ENCODE measurements at regions not wholly inside any gene's neighbourhood (a gene's known extent, or its start where the extent isn't known, plus 50 kb on each side); places are given as distances from the start of the nearest gene placed in this dataset.

- TF ChIP-seq POLR2A (IDR thresholded peaks at IDR 0.05) = no peak
- TF ChIP-seq CTCF (IDR thresholded peaks at IDR 0.05) = no peak
Measured at GRCh38 chr4:33831442-33832066, 2412.8 kb downstream of the ARAP2 start.
